ENCODE measurements at regions not wholly inside any gene's neighbourhood (a gene's known extent, or its start where the extent isn't known, plus 50 kb on each side); places are given as distances from the start of the nearest gene placed in this dataset.

GRCh38 chr2:58928391-58928790, 687.3 kb upstream of the FANCL start:
- TF ChIP-seq YY1 (IDR thresholded peaks at IDR 0.05; ENCODE audit: insufficient read depth, insufficient read length) (no peak), ZNF274 (IDR thresholded peaks at IDR 0.05; ENCODE audit: low read depth, low read length) (no peak), SUZ12 (IDR thresholded peaks at IDR 0.05; ENCODE audit: extremely low read depth, insufficient read depth, insufficient read length) (no peak)
